ENCODE measurements at regions not wholly inside any gene's neighbourhood (a gene's known extent, or its start where the extent isn't known, plus 50 kb on each side); places are given as distances from the start of the nearest gene placed in this dataset.

- no peak for DNase-seq (ENCODE audit: low spot score)
- intact Hi-C loops (cut with DNase I) = no loop called here
Measured at GRCh38 chr9:88326936-88327335, 61.3 kb upstream of the SPIN1 start.

GRCh38 chr9:88326015-88326414 is 62.2 kb upstream of the SPIN1 start:
- intact Hi-C loops (cut with DNase I) = no loop called here
- ATAC-seq (no peak), DNase-seq (ENCODE audit: low spot score) (no peak)

More at GRCh38 chr9:88326936-88327335, 61.3 kb upstream of the SPIN1 start:
- ATAC-seq = no peak

- no peak for ATAC-seq
- no peak for DNase-seq (ENCODE audit: low spot score)
- intact Hi-C loops (cut with DNase I) = no loop called here
Measured at GRCh38 chr9:88322906-88323566, 65.2 kb upstream of the SPIN1 start.

GRCh38 chr9:88321764-88322163 is 66.5 kb upstream of the SPIN1 start:
- intact Hi-C loops (cut with DNase I) = no loop called here
- DNase-seq (ENCODE audit: low spot score) = no peak
- no peak for ATAC-seq

GRCh38 chr9:88320748-88321415 is 67.4 kb upstream of the SPIN1 start:
- ATAC-seq (no peak), DNase-seq (ENCODE audit: low spot score) (peak; percentile 51)
- intact Hi-C loops (cut with DNase I) = no loop called here

GRCh38 chr9:88319936-88320747 is 68.1 kb upstream of the SPIN1 start:
- DNase-seq (ENCODE audit: low spot score) = peak; percentile 28

GRCh38 chr9:88313364-88314220 is 74.7 kb upstream of the SPIN1 start:
- ATAC-seq (no peak), DNase-seq (ENCODE audit: low spot score) (peak; percentile 8)
- intact Hi-C loops (cut with DNase I) = no loop called here

More at GRCh38 chr9:88319936-88320747, 68.1 kb upstream of the SPIN1 start:
- intact Hi-C loops (cut with DNase I) = no loop called here
- ATAC-seq = no peak

GRCh38 chr9:88312517-88313103 is 75.6 kb upstream of the SPIN1 start:
- ATAC-seq = no peak
- intact Hi-C loops (cut with DNase I) = no loop called here
- peak; percentile 13 for DNase-seq (ENCODE audit: low spot score)

- no peak for DNase-seq (ENCODE audit: low spot score)
- no peak for ATAC-seq
- intact Hi-C loops (cut with DNase I) = no loop called here
Measured at GRCh38 chr9:88312045-88312444, 76.2 kb upstream of the SPIN1 start.

- intact Hi-C loops (cut with DNase I) = no loop called here
- DNase-seq (ENCODE audit: low spot score) = peak; percentile 9
- ATAC-seq = no peak
Measured at GRCh38 chr9:88310310-88310980, 77.8 kb upstream of the SPIN1 start.

- no peak for ATAC-seq
- DNase-seq (ENCODE audit: low spot score) = peak; percentile 2
- intact Hi-C loops (cut with DNase I) = no loop called here
Measured at GRCh38 chr9:88308831-88309560, 79.2 kb upstream of the SPIN1 start.

- intact Hi-C loops (cut with DNase I) = no loop called here
- DNase-seq (ENCODE audit: low spot score) (peak; percentile 10), ATAC-seq (no peak)
Measured at GRCh38 chr9:88307136-88307535, 81.1 kb upstream of the SPIN1 start.

GRCh38 chr9:88303721-88304451 is 84.4 kb upstream of the SPIN1 start:
- intact Hi-C loops (cut with DNase I) = loop anchor here (1.0 kb wide), 1 partner anchor 34 kb away; no protein-coding TSS in a partner anchor

GRCh38 chr9:88302579-88303324 is 85.5 kb upstream of the SPIN1 start:
- no peak for ATAC-seq
- intact Hi-C loops (cut with DNase I) = loop anchor here (1.0 kb wide), 1 partner anchor 36 kb away; no protein-coding TSS in a partner anchor

More at GRCh38 chr9:88303721-88304451, 84.4 kb upstream of the SPIN1 start:
- ATAC-seq (no peak), DNase-seq (ENCODE audit: low spot score) (no peak)

GRCh38 chr9:88300556-88300955 is 87.7 kb upstream of the SPIN1 start:
- intact Hi-C loops (cut with DNase I) = no loop called here

More at GRCh38 chr9:88302579-88303324, 85.5 kb upstream of the SPIN1 start:
- no peak for DNase-seq (ENCODE audit: low spot score)

GRCh38 chr9:88291856-88292255 is 96.4 kb upstream of the SPIN1 start:
- intact Hi-C loops (cut with DNase I) = no loop called here
- no peak for DNase-seq (ENCODE audit: low spot score)
- ATAC-seq = no peak

More at GRCh38 chr9:88300556-88300955, 87.7 kb upstream of the SPIN1 start:
- no peak for DNase-seq (ENCODE audit: low spot score)
- no peak for ATAC-seq

All from sciatic nerve (tissue), 2 donors.